Astrocyte of the cerebellum (primary cell): ENCODE measurements at regions not wholly inside any gene's neighbourhood (a gene's known extent, or its start where the extent isn't known, plus 50 kb on each side); places are given as distances from the start of the nearest gene placed in this dataset.

ENCODE experiments used
- DNase-seq: peaks from one replicate; pipeline ENCODE4 v3.0.0-alpha.2; 2011; ENCODE audit warnings: low read depth
- H3K4me3 ChIP-seq: 2 replicates; pipeline ENCODE4 v1.5.1; 2011; ENCODE audit warnings: mild to moderate bottlenecking, low read depth, low read length, moderate library complexity
- CTCF ChIP-seq: IDR thresholded peaks from 2 replicates; pipeline ENCODE4 v1.5.1; 2012; ENCODE audit warnings: low read length, low read depth, moderate library complexity, mild to moderate bottlenecking; ENCODE audit errors: missing control alignments
- in situ Hi-C: cut with HindIII; loops from 2 replicates; pipeline ENCODE4 v1.10.0; 2017; ENCODE audit warnings: low sequenced_read_pairs

DNA sequence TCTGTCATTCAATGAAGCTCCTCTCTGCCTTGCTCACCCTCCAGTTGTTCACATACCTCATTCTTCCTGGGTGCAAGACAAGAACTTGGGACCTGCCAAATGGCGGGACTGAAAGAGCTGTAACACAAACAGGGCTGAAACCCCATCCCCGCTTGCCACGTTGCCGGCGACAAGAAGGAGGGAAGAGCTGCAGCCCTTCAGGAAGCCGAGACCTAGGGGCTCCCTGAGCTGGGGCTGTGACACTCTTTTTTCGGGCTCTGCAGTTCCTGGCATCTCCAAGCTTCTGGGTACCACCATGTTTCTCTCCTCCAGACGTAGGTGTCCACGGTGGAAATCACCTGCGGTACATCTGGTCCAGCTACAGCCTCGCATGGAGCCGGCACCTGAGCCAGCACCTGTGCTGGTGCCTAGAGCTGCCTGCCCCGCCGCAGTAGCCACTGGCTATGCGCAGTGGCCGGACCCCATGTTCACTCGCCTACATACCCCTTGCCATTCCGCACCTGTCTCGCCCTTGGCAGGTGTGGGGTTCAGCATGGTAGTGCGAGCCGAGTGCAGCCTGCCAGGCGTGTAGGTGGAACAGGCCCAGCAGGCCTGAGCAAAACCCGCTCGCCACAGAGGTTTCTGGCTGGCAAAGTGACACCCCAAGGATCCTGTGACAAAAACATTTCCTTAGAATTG, 367.0 kb upstream of the NEGR1 start:
- TF ChIP-seq CTCF: no peak
- no peak for DNase-seq
- H3K4me3 ChIP-seq: no peak overlapping the region
- in situ Hi-C loops: no loop called here

GRCh38 chr1:72648465-72648864, 366.1 kb upstream of the NEGR1 start:
- in situ Hi-C loops: no loop called here
- no peak for TF ChIP-seq CTCF
- H3K4me3 ChIP-seq: no peak overlapping the region
- DNase-seq: no peak

GRCh38 chr1:72643142-72643541, 360.8 kb upstream of the NEGR1 start:
- no peak for DNase-seq
- H3K4me3 ChIP-seq: no peak overlapping the region
- no peak for TF ChIP-seq CTCF
- in situ Hi-C loops: no loop called here

GRCh38 chr1:72637593-72637992, 355.3 kb upstream of the NEGR1 start:
- in situ Hi-C loops: no loop called here
- DNase-seq: no peak
- H3K4me3 ChIP-seq: no peak overlapping the region
- TF ChIP-seq CTCF: no peak

- peak; percentile 54 for DNase-seq
- no peak overlapping the region for H3K4me3 ChIP-seq
- in situ Hi-C loops: no loop called here
- TF ChIP-seq CTCF: no peak
These were observed 354.3 kb upstream of the NEGR1 start for GRCh38 chr1:72636631-72637030.

GRCh38 chr1:72635719-72636118, 353.4 kb upstream of the NEGR1 start:
- H3K4me3 ChIP-seq: no peak overlapping the region
- no peak for TF ChIP-seq CTCF
- peak; percentile 6 for DNase-seq
- in situ Hi-C loops: no loop called here
